NB4 (cell line): ENCODE measurements at regions not wholly inside any gene's neighbourhood (a gene's known extent, or its start where the extent isn't known, plus 50 kb on each side); places are given as distances from the start of the nearest gene placed in this dataset.

Experiments used
- DNase-seq: peaks from one replicate; pipeline ENCODE4 v3.0.0; 2010; ENCODE audit warnings: low read depth
- H3K4me3 ChIP-seq: one replicate; pipeline ENCODE4 v1.5.1; 2011; ENCODE audit warnings: mild to moderate bottlenecking, low read depth, low read length, moderate library complexity
- CTCF ChIP-seq: IDR thresholded peaks from one replicate; pipeline ENCODE4 v1.5.1; 2012; ENCODE audit warnings: low read depth, low read length
- MAX ChIP-seq: IDR thresholded peaks from 2 replicates; pipeline ENCODE4 v1.6.1; 2011; ENCODE audit warnings: low read depth, low read length
- MYC ChIP-seq: IDR thresholded peaks from 2 replicates; pipeline ENCODE4 v1.6.1; 2011; ENCODE audit warnings: low read depth, low read length
- POLR2A ChIP-seq: IDR thresholded peaks from 2 replicates; pipeline ENCODE4 v1.6.1; 2011; ENCODE audit warnings: mild to moderate bottlenecking; ENCODE audit not compliant: insufficient read length; ENCODE audit errors: extremely low read depth

- DNase-seq = no peak
- no peak overlapping the region for H3K4me3 ChIP-seq
- no peak for TF ChIP-seq MYC
- TF ChIP-seq MAX = no peak
- no peak for TF ChIP-seq POLR2A
Observed at GRCh38 chr14:101234244-101234937, 326.9 kb upstream of the DIO3 start.

GRCh38 chr14:101234999-101235334 lies 326.3 kb upstream of the DIO3 start:
- no peak for DNase-seq
- H3K4me3 ChIP-seq = no peak overlapping the region
- TF ChIP-seq CTCF (no peak), MYC (no peak), MAX (no peak), POLR2A (no peak)

- DNase-seq = peak; percentile 55
- TF ChIP-seq POLR2A (no peak), MAX (no peak), CTCF (peak; percentile 65)
- H3K4me3 ChIP-seq = no peak overlapping the region
Observed at GRCh38 chr14:101235335-101236103, 325.8 kb upstream of the DIO3 start.

GRCh38 chr14:101236496-101237251 lies 324.6 kb upstream of the DIO3 start:
- no peak for DNase-seq
- TF ChIP-seq MAX = no peak
- no peak for TF ChIP-seq POLR2A
- no peak overlapping the region for H3K4me3 ChIP-seq

- no peak overlapping the region for H3K4me3 ChIP-seq
- no peak for DNase-seq
- TF ChIP-seq MYC (no peak), CTCF (no peak), MAX (no peak), POLR2A (no peak)
Observed at GRCh38 chr14:101237252-101237616, 324.1 kb upstream of the DIO3 start.

- no peak for TF ChIP-seq POLR2A
- TF ChIP-seq CTCF = no peak
- TF ChIP-seq MAX = no peak
- TF ChIP-seq MYC = no peak
- H3K4me3 ChIP-seq = no peak overlapping the region
- no peak for DNase-seq
Observed at GRCh38 chr14:101239065-101239464, 322.2 kb upstream of the DIO3 start.
